Mucosa of descending colon (tissue), 3 donors: ENCODE measurements at regions not wholly inside any gene's neighbourhood (a gene's known extent, or its start where the extent isn't known, plus 50 kb on each side); places are given as distances from the start of the nearest gene placed in this dataset.
"Not testable (repeated sequence)": the region's sequence is repeated elsewhere in the genome, so short reads cannot be mapped to it uniquely, and the experiment has no call there.

Experiments used
- ATAC-seq: fragments of 200-7000 bp; cut with Tn5 transposase; one replicate; pipeline ENCODE4 v1.9.1; 2020; ENCODE audit warnings: mild to moderate bottlenecking, moderate library complexity
- DNase-seq, 3 donors: peaks; one replicate each; pipeline ENCODE4 v3.0.0-alpha.2; 2020
- H3K36me3 ChIP-seq: fragments of 200-600 bp; one replicate; pipeline ENCODE4 v1.8.0; 2021; ENCODE audit warnings: low read depth, mild to moderate bottlenecking
- H3K4me1 ChIP-seq: fragments of 200-600 bp; one replicate; pipeline ENCODE4 v1.8.0; 2021; ENCODE audit warnings: low read depth, mild to moderate bottlenecking
- H3K4me3 ChIP-seq: fragments of 200-600 bp; one replicate; pipeline ENCODE4 v1.8.0; 2021; ENCODE audit warnings: mild to moderate bottlenecking
- H3K9me3 ChIP-seq: fragments of 200-600 bp; one replicate; pipeline ENCODE4 v1.8.0; 2021; ENCODE audit warnings: mild to moderate bottlenecking
- CTCF ChIP-seq: fragments of 200-600 bp; IDR thresholded peaks from one replicate; pipeline ENCODE4 v1.8.0; 2022; ENCODE audit warnings: antibody characterized with exemption, mild to moderate bottlenecking
- intact Hi-C, 2 donors: fragments of 100-400 bp; cut with DNase I in 1 of 2; cut with micrococcal nuclease in 1 of 2; formaldehyde crosslinking; loops; one replicate each; pipeline versions ENCODE4 v1.11.0 to v1.11.1; 2022; cut with DNase I, micrococcal nuclease
- donor health status: DM: no; HTN: no; CAD: no; lungs with moderate emphysema.
- donor health status: DM: no; HTN: no; CAD: no.
- donor health status: DM: no; HTN: yes; CAD: no.

- ATAC-seq (no peak), DNase-seq (no peak)
- H3K9me3 ChIP-seq = no peaks in the 10 kb centered on the region
- intact Hi-C loops = no loop called here
- no peaks in the 10 kb centered on the region for H3K36me3 ChIP-seq
- no peak overlapping the region for H3K4me3 ChIP-seq
- no peak for TF ChIP-seq CTCF
- no peaks in the 10 kb centered on the region for H3K4me1 ChIP-seq
Measured at GRCh38 chr11:91489989-91490388, 734.6 kb upstream of the FAT3 start.

- intact Hi-C loops, ATAC-seq, H3K36me3 ChIP-seq, H3K4me3 ChIP-seq, H3K4me1 ChIP-seq, DNase-seq, H3K9me3 ChIP-seq: not testable (repeated sequence)
Measured at GRCh38 chr11:91483956-91484355, 740.7 kb upstream of the FAT3 start.

- ATAC-seq, H3K4me1 ChIP-seq, H3K4me3 ChIP-seq, H3K9me3 ChIP-seq, H3K36me3 ChIP-seq, intact Hi-C loops: not testable (repeated sequence)
- peak in 2 of 3 donors; percentile 8 to 35 for DNase-seq
Measured at GRCh38 chr11:91481875-91482274, 742.7 kb upstream of the FAT3 start.

GRCh38 chr11:91470656-91471055 lies 754.0 kb upstream of the FAT3 start:
- ATAC-seq (no peak), DNase-seq (no peak)
- intact Hi-C loops = no loop called here
- Histone ChIP-seq H3K4me3 (no peak overlapping the region), H3K4me1 (no peaks in the 10 kb centered on the region), H3K9me3 (no peaks in the 10 kb centered on the region), H3K36me3 (no peaks in the 10 kb centered on the region)
- TF ChIP-seq CTCF = no peak

- ATAC-seq (no peak), DNase-seq (no peak)
- no peaks in the 10 kb centered on the region for H3K9me3 ChIP-seq
- no peak for TF ChIP-seq CTCF
- H3K36me3 ChIP-seq = no peaks in the 10 kb centered on the region
- intact Hi-C loops = no loop called here
- no peaks in the 10 kb centered on the region for H3K4me1 ChIP-seq
- H3K4me3 ChIP-seq = no peak overlapping the region
Measured at GRCh38 chr11:91459840-91460239, 764.8 kb upstream of the FAT3 start.

- Histone ChIP-seq H3K4me1 (no peaks in the 10 kb centered on the region), H3K9me3 (no peaks in the 10 kb centered on the region), H3K36me3 (no peaks in the 10 kb centered on the region), H3K4me3 (no peak overlapping the region)
- TF ChIP-seq CTCF = no peak
- intact Hi-C loops = no loop called here
- ATAC-seq (no peak), DNase-seq (no peak)
Measured at GRCh38 chr11:91446267-91446666, 778.4 kb upstream of the FAT3 start.

GRCh38 chr11:91435694-91436395 lies 788.8 kb upstream of the FAT3 start:
- ATAC-seq (no peak), DNase-seq (no peak)
- Histone ChIP-seq H3K9me3 (no peaks in the 10 kb centered on the region), H3K36me3 (no peaks in the 10 kb centered on the region), H3K4me3 (no peak overlapping the region), H3K4me1 (no peaks in the 10 kb centered on the region)
- TF ChIP-seq CTCF = no peak
- intact Hi-C loops = no loop called here
